Astrocyte (in vitro differentiated cells and primary cell): ENCODE measurements at regions not wholly inside any gene's neighbourhood (a gene's known extent, or its start where the extent isn't known, plus 50 kb on each side); places are given as distances from the start of the nearest gene placed in this dataset.
"Not testable (repeated sequence)": the region's sequence is repeated elsewhere in the genome, so short reads cannot be mapped to it uniquely, and the experiment has no call there.

ENCODE experiments used
- EZH2 ChIP-seq: IDR thresholded peaks from 2 replicates; pipeline ENCODE4 v1.6.1; 2012; ENCODE audit warnings: mild to moderate bottlenecking, low read length, inconsistent platforms; ENCODE audit not compliant: insufficient read depth
- TF ChIP-seq, protein P1 (sequence below): IDR thresholded peaks from 2 replicates; pipeline ENCODE4 v1.5.1; 2011; ENCODE audit warnings: low read depth, mild to moderate bottlenecking, inconsistent platforms, low read length, moderate library complexity; ENCODE audit not compliant: insufficient read depth

DNA sequence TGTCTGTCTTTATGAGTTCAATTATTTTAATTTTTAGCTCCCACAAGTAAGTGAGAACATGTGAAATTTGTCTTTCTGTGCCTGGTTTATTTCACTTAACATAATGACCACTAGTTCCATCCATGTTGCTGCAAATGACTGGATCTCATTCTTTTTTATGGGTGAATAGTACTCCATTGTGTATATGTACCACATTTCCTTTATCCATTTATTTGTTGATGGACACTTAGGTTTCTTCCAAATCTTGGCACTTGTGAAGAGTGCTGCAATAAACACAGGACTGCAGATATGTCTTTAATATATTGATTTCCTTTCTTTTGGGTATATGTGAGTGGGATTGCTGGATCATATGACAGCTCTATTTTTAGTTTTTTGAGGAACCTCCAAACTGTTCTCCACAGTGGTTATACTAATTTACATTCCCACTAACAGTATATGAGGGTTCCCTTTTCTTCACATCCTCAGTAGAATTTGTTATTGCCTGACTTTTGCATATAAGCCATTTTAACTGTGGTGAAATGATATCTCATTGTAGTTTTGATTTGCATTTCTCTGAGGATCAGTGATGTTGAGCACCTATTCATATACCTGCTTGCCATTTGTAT lies 139.8 kb upstream of the NEDD9 start:
- TF ChIP-seq, protein P1, sequence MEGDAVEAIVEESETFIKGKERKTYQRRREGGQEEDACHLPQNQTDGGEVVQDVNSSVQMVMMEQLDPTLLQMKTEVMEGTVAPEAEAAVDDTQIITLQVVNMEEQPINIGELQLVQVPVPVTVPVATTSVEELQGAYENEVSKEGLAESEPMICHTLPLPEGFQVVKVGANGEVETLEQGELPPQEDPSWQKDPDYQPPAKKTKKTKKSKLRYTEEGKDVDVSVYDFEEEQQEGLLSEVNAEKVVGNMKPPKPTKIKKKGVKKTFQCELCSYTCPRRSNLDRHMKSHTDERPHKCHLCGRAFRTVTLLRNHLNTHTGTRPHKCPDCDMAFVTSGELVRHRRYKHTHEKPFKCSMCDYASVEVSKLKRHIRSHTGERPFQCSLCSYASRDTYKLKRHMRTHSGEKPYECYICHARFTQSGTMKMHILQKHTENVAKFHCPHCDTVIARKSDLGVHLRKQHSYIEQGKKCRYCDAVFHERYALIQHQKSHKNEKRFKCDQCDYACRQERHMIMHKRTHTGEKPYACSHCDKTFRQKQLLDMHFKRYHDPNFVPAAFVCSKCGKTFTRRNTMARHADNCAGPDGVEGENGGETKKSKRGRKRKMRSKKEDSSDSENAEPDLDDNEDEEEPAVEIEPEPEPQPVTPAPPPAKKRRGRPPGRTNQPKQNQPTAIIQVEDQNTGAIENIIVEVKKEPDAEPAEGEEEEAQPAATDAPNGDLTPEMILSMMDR, result not testable (repeated sequence)
- not testable (repeated sequence) for TF ChIP-seq EZH2
